ENCODE measurements at regions not wholly inside any gene's neighbourhood (a gene's known extent, or its start where the extent isn't known, plus 50 kb on each side); places are given as distances from the start of the nearest gene placed in this dataset.

GRCh38 chr10:53569455-53569854 lies 796.9 kb upstream of the MBL2 start:
- no peak for TF ChIP-seq CTCF (IDR thresholded peaks at IDR 0.05; ENCODE audit: low read depth, low read length)
- no peak overlapping the region for H3K4me3 ChIP-seq (ENCODE audit: low read depth, low read length)

- no peak overlapping the region for H3K4me3 ChIP-seq (ENCODE audit: low read depth, low read length)
- no peak for TF ChIP-seq CTCF (IDR thresholded peaks at IDR 0.05; ENCODE audit: low read depth, low read length)
Measured at GRCh38 chr10:53548664-53549063, 776.1 kb upstream of the MBL2 start.

- no peak for TF ChIP-seq CTCF (IDR thresholded peaks at IDR 0.05; ENCODE audit: low read depth, low read length)
Measured at GRCh38 chr10:53547364-53547763, 774.8 kb upstream of the MBL2 start.

GRCh38 chr10:53543410-53543809 lies 770.8 kb upstream of the MBL2 start:
- no peak overlapping the region for H3K4me3 ChIP-seq (ENCODE audit: low read depth, low read length)
- no peak for TF ChIP-seq CTCF (IDR thresholded peaks at IDR 0.05; ENCODE audit: low read depth, low read length)

More at GRCh38 chr10:53547364-53547763, 774.8 kb upstream of the MBL2 start:
- H3K4me3 ChIP-seq (ENCODE audit: low read depth, low read length): no peak overlapping the region

GRCh38 chr10:53537508-53537907 lies 764.9 kb upstream of the MBL2 start:
- no peak for TF ChIP-seq CTCF (IDR thresholded peaks at IDR 0.05; ENCODE audit: low read depth, low read length)
- no peak overlapping the region for H3K4me3 ChIP-seq (ENCODE audit: low read depth, low read length)

GRCh38 chr10:53536322-53536721 lies 763.7 kb upstream of the MBL2 start:
- H3K4me3 ChIP-seq (ENCODE audit: low read depth, low read length): no peak overlapping the region
- TF ChIP-seq CTCF (IDR thresholded peaks at IDR 0.05; ENCODE audit: low read depth, low read length): no peak

GRCh38 chr10:53534428-53534827 lies 761.8 kb upstream of the MBL2 start:
- TF ChIP-seq CTCF (IDR thresholded peaks at IDR 0.05; ENCODE audit: low read depth, low read length): no peak
- no peak overlapping the region for H3K4me3 ChIP-seq (ENCODE audit: low read depth, low read length)
